WTC11 (cell line): ENCODE measurements at regions not wholly inside any gene's neighbourhood (a gene's known extent, or its start where the extent isn't known, plus 50 kb on each side); places are given as distances from the start of the nearest gene placed in this dataset.

Experiments
- NR3C1 ChIP-seq: sonication (generic); formaldehyde crosslinking; conservative IDR thresholded peaks from 2 replicates; pipeline ENCODE4 v1.8.1; 2023; ENCODE audit warnings: low read depth, mild to moderate bottlenecking, missing genetic modification reagents
- ZBTB21 ChIP-seq: sonication (generic); formaldehyde crosslinking; IDR thresholded peaks from 2 replicates; pipeline ENCODE4 v1.8.1; 2023; ENCODE audit warnings: mild to moderate bottlenecking, missing genetic modification reagents, borderline replicate concordance
- TF ChIP-seq, protein P1 (sequence below): sonication (generic); formaldehyde crosslinking; IDR thresholded peaks from 2 replicates; pipeline ENCODE4 v1.8.1; 2023; ENCODE audit warnings: mild to moderate bottlenecking, missing genetic modification reagents
- TF ChIP-seq, protein P2 (sequence below): fragments of 200-600 bp; IDR thresholded peaks from 2 replicates; pipeline ENCODE4 v1.8.0; 2022; ENCODE audit warnings: antibody characterized with exemption

DNA sequence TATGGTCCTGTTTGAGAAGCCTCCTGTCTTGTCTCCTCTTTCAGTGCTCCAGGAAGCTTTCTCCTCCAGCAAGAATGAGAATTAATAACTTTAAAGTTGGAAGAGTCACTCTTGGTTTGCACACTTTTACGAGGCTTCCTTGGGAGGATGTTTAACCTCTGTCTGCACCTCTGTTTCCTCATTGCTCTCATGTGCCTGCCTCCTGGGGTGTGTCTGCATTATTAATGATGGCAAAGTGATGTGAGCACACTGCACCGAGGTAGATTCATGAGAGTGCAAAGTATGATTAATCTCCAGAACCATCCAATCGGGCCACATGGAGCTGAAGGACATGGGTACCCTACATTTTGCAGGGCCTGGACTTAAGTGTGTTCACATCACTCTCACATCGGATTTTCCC, 73.5 kb upstream of the TENM4 start:
- TF ChIP-seq, protein P1, sequence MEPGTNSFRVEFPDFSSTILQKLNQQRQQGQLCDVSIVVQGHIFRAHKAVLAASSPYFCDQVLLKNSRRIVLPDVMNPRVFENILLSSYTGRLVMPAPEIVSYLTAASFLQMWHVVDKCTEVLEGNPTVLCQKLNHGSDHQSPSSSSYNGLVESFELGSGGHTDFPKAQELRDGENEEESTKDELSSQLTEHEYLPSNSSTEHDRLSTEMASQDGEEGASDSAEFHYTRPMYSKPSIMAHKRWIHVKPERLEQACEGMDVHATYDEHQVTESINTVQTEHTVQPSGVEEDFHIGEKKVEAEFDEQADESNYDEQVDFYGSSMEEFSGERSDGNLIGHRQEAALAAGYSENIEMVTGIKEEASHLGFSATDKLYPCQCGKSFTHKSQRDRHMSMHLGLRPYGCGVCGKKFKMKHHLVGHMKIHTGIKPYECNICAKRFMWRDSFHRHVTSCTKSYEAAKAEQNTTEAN, result no peak
- no peak for TF ChIP-seq NR3C1 (CRISPR knock-in tag)
- TF ChIP-seq, protein P2, sequence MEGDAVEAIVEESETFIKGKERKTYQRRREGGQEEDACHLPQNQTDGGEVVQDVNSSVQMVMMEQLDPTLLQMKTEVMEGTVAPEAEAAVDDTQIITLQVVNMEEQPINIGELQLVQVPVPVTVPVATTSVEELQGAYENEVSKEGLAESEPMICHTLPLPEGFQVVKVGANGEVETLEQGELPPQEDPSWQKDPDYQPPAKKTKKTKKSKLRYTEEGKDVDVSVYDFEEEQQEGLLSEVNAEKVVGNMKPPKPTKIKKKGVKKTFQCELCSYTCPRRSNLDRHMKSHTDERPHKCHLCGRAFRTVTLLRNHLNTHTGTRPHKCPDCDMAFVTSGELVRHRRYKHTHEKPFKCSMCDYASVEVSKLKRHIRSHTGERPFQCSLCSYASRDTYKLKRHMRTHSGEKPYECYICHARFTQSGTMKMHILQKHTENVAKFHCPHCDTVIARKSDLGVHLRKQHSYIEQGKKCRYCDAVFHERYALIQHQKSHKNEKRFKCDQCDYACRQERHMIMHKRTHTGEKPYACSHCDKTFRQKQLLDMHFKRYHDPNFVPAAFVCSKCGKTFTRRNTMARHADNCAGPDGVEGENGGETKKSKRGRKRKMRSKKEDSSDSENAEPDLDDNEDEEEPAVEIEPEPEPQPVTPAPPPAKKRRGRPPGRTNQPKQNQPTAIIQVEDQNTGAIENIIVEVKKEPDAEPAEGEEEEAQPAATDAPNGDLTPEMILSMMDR, result no peak
- no peak for TF ChIP-seq ZBTB21 (CRISPR knock-in tag)
